ENCODE measurements at regions not wholly inside any gene's neighbourhood (a gene's known extent, or its start where the extent isn't known, plus 50 kb on each side); places are given as distances from the start of the nearest gene placed in this dataset.

DNA sequence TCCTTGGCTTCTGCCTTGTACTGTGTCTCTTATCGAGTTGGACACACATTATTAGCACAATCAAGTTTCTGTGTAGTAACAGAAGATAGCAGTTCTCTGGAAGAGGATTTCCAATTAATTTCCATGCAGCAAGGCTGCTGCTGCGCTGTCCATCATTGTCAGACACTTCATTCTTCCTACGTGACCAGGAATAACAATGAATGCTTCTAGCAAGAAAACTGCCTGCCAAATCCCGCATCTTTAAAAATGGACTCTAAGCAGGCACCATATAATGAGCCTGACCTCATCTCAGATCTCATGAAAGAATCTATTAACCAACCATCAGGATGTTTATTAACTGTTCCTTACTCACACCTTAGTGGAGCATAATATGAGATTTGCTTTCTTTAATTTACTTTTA lies 1067.7 kb upstream of the FAM98A start:
- WGBS, 2 donors: 80 to 86% methylated on average over 4 of the region's 4 CpGs
- FAIRE-seq (no peak), ATAC-seq (no peak), DNase-seq (no peak)
- intact Hi-C loops (cut with DNase I): no loop called here
- TF ChIP-seq, protein P1, sequence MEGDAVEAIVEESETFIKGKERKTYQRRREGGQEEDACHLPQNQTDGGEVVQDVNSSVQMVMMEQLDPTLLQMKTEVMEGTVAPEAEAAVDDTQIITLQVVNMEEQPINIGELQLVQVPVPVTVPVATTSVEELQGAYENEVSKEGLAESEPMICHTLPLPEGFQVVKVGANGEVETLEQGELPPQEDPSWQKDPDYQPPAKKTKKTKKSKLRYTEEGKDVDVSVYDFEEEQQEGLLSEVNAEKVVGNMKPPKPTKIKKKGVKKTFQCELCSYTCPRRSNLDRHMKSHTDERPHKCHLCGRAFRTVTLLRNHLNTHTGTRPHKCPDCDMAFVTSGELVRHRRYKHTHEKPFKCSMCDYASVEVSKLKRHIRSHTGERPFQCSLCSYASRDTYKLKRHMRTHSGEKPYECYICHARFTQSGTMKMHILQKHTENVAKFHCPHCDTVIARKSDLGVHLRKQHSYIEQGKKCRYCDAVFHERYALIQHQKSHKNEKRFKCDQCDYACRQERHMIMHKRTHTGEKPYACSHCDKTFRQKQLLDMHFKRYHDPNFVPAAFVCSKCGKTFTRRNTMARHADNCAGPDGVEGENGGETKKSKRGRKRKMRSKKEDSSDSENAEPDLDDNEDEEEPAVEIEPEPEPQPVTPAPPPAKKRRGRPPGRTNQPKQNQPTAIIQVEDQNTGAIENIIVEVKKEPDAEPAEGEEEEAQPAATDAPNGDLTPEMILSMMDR (IDR thresholded peaks at IDR 0.05): no peak
- Histone ChIP-seq H3K4me3 (no peak overlapping the region), H3K36me3 (no peaks in the 10 kb centered on the region), H3K27me3 (no peaks in the 10 kb centered on the region), H3K4me1 (peaks cover 0 to 8% (median 0%) of the 10 kb centered on the region in 3 donors), H3K9me3 (no peaks in the 10 kb centered on the region), H3K27ac (no peak overlapping the region)

DNA sequence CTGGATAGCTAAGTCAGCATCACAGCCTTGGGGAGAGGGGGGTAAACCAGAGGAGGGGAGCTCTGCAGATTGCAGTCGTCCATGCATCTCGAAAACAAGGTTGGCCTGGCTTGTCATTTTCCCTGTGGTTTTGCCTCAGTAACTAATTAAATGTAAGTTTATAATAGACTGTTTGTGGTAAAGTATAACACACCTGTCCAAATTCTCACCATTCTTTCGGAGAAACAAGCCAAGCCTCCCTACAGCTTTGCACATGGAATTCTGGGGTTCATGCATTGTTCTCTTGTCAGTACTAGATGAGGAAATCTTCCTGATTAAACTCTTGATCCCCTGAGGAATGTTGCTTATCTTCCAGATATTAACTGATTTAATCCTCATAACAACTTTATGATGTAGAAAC lies 1065.2 kb upstream of the FAM98A start:
- Histone ChIP-seq H3K4me3 (no peak overlapping the region), H3K27me3 (no peaks in the 10 kb centered on the region), H3K9me3 (no peaks in the 10 kb centered on the region), H3K36me3 (no peaks in the 10 kb centered on the region), H3K4me1 (peaks cover 0 to 8% (median 0%) of the 10 kb centered on the region in 3 donors), H3K27ac (no peak overlapping the region)
- FAIRE-seq (no peak), ATAC-seq (peak in 1 of 4 donors; percentile 29), DNase-seq (no peak)
- intact Hi-C loops (cut with DNase I): no loop called here
- WGBS, 2 donors: 28 to 29% methylated on average over 3 of the region's 3 CpGs
- TF ChIP-seq, protein P1 (IDR thresholded peaks at IDR 0.05): no peak

DNA sequence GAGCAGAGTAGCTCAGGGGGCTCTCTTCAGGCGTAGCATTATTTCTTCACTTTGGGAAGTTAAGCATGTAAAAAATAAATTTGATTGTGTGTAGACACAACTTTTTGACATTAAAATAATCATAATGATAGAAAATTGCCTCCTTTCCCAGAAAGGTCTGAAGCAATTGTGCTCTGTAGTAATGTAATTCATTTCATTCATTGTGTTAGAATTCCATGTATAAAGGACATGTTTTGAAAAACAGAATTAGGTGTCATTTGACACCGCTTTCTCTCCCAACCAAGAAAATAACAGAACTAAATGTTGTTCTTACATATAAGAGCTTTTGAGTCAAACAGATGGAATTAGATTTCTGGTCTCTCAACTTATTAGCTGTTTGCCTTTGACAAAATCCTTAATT lies 1064.2 kb upstream of the FAM98A start:
- Histone ChIP-seq H3K36me3 (no peaks in the 10 kb centered on the region), H3K4me1 (peaks cover 0 to 8% (median 0%) of the 10 kb centered on the region in 3 donors), H3K9me3 (no peaks in the 10 kb centered on the region), H3K27ac (no peak overlapping the region), H3K4me3 (no peak overlapping the region), H3K27me3 (no peaks in the 10 kb centered on the region)
- intact Hi-C loops (cut with DNase I): no loop called here
- DNase-seq (no peak), FAIRE-seq (no peak), ATAC-seq (no peak)
- TF ChIP-seq, protein P1 (IDR thresholded peaks at IDR 0.05): no peak
- 91 to 98% methylated on average over 2 of the region's 2 CpGs for WGBS, 2 donors

DNA sequence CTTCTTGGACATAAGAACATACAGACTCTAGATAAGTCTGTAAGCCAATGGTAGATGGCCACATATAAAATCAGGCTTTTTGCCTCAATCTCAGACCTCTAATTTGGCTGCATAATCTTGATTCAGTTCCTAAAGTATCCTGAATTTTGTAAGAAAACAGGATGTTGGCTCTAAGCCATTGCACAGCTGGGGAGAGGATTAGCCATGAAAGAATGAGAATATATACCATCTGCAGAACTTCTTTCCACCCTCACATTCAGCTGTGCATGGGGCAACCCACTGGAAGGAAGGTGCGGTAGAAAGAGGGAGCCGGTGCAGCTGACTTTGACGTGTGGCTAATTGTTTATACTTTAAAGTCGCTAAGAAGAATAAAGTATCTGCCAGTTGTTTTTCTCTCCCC lies 1061.6 kb upstream of the FAM98A start:
- WGBS, 2 donors: 77 to 87% methylated on average over 4 of the region's 4 CpGs
- H3K36me3 ChIP-seq: no peaks in the 10 kb centered on the region
- peaks cover 0 to 8% (median 0%) of the 10 kb centered on the region in 3 donors for H3K4me1 ChIP-seq
- no peak overlapping the region for H3K4me3 ChIP-seq
- ATAC-seq (no peak), DNase-seq (no peak), FAIRE-seq (no peak)
- H3K27ac ChIP-seq: no peak overlapping the region
- no peaks in the 10 kb centered on the region for H3K9me3 ChIP-seq
- TF ChIP-seq, protein P1 (IDR thresholded peaks at IDR 0.05): no peak
- H3K27me3 ChIP-seq: no peaks in the 10 kb centered on the region
- intact Hi-C loops (cut with DNase I): no loop called here

DNA sequence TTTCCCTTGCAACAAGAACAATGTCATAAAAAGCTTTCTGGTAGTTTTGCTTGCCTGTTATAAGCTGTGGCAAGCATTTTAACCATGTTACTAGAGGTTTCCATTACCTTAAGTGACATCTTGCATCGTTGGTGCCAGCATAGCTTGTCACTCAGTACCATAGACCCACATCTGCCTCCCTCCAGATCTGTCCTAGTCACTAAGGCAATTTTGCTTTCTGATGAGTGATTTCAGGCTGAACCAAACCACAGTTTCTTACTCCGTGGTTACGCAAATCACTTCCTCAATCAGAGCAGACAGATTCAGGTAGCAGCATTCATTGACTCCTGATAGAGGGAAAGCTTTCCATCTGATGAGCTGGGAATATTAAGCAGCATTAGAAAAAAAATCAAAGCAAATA lies 1057.5 kb upstream of the FAM98A start:
- DNase-seq (no peak), ATAC-seq (no peak), FAIRE-seq (no peak)
- intact Hi-C loops (cut with DNase I): no loop called here
- Histone ChIP-seq H3K36me3 (no peaks in the 10 kb centered on the region), H3K4me1 (no peaks in the 10 kb centered on the region), H3K27me3 (no peaks in the 10 kb centered on the region), H3K9me3 (no peaks in the 10 kb centered on the region), H3K27ac (no peak overlapping the region), H3K4me3 (no peak overlapping the region)
- TF ChIP-seq, protein P1 (IDR thresholded peaks at IDR 0.05): no peak
- 54 to 69% methylated on average over 3 of the region's 3 CpGs for WGBS, 2 donors
